SK-N-SH (cell line): ENCODE measurements at regions not wholly inside any gene's neighbourhood (a gene's known extent, or its start where the extent isn't known, plus 50 kb on each side); places are given as distances from the start of the nearest gene placed in this dataset.

Source experiments
- CTCF ChIA-PET: fragments of 300-600, 350-600 bp; formaldehyde crosslinking; extraction: SDS; loops from one replicate; lab custom pipeline; 2021; lab: Yijun Ruan, JAX
- POLR2A ChIA-PET: fragments of 350-600 bp; sonication (Branson Sonifier 250); formaldehyde crosslinking; extraction: SDS; loops from one replicate; lab custom pipeline; 2020; ENCODE audit warnings: antibody characterized with exemption, inconsistent platforms; lab: Yijun Ruan, JAX
- DNase-seq: peaks from one replicate; pipeline ENCODE4 v3.0.0; 2012
- H2AFZ ChIP-seq: fragments of 200-600 bp; sonication (generic); 2 replicates; pipeline ENCODE4 v1.8.1; 2016; ENCODE audit warnings: antibody characterized with exemption, mild to moderate bottlenecking, low read depth
- H3F3A ChIP-seq: fragments of 200-600 bp; sonication (generic); replicated peaks from 2 replicates; pipeline ENCODE3; 2016; ENCODE audit warnings: antibody characterized with exemption, mild to moderate bottlenecking; ENCODE audit not compliant: insufficient read depth
- H3K27ac ChIP-seq, 2 experiments: fragments of 200-500 bp in 1 of 2; fragments of 200-600 bp in 1 of 2; sonication (Bioruptor generic) in 1 of 2; sonication (generic), shearing (Covaris generic) in 1 of 2; 2 replicates each; pipeline versions ENCODE4 v1.5.1 to v1.6.1; 2014 to 2016; ENCODE audit warnings: low read depth in 2 of 2, inconsistent platforms in 1 of 2, low read length in 1 of 2, mild to moderate bottlenecking in 1 of 2, mixed read lengths in 1 of 2
- H3K27me3 ChIP-seq: fragments of 200-600 bp; sonication (generic), shearing (Covaris generic); 2 replicates; pipeline ENCODE4 v1.6.1; 2016; ENCODE audit warnings: mixed run types; ENCODE audit not compliant: insufficient read depth
- H3K36me3 ChIP-seq, 2 experiments: fragments of 200-500 bp in 1 of 2; fragments of 200-600 bp in 1 of 2; sonication (Bioruptor generic) in 1 of 2; sonication (generic) in 1 of 2; replicated peaks in 1 of 2; 2 replicates each; pipeline versions ENCODE3 to v1.5.1; 2014 to 2016; ENCODE audit warnings: low read length in 1 of 2, mild to moderate bottlenecking in 1 of 2; ENCODE audit not compliant: insufficient read depth in 2 of 2, control insufficient read depth in 1 of 2
- H3K4me1 ChIP-seq, 2 experiments: fragments of 200-500 bp in 1 of 2; fragments of 200-600 bp in 1 of 2; sonication (Bioruptor generic) in 1 of 2; sonication (generic), shearing (Covaris generic) in 1 of 2; 2 replicates each; pipeline versions ENCODE4 v1.5.1 to v1.6.1; 2014 to 2016; ENCODE audit warnings: low read depth in 1 of 2, low read length in 1 of 2, mixed run types in 1 of 2; ENCODE audit not compliant: insufficient read depth in 2 of 2, control insufficient read depth in 1 of 2
- H3K4me2 ChIP-seq: fragments of 200-600 bp; sonication (generic), shearing (Covaris generic); 2 replicates; pipeline ENCODE4 v1.6.1; 2017; ENCODE audit warnings: mixed run types
- H3K4me3 ChIP-seq, 2 experiments: fragments of 200-500 bp in 1 of 2; fragments of 200-600 bp in 1 of 2; sonication (Bioruptor generic) in 1 of 2; sonication (generic), shearing (Covaris generic) in 1 of 2; 2 replicates each; pipeline versions ENCODE4 v1.5.1 to v1.8.1; 2014 to 2016; ENCODE audit warnings: low read depth in 2 of 2, inconsistent platforms in 1 of 2, low read length in 1 of 2, mild to moderate bottlenecking in 1 of 2, mixed read lengths in 1 of 2, moderate library complexity in 1 of 2
- H3K79me2 ChIP-seq: fragments of 200-600 bp; sonication (generic); 2 replicates; pipeline ENCODE4 v1.8.1; 2017; ENCODE audit warnings: mild to moderate bottlenecking; ENCODE audit not compliant: insufficient read depth
- H3K9ac ChIP-seq: fragments of 200-600 bp; sonication (generic); 2 replicates; pipeline ENCODE4 v1.6.1; 2017; ENCODE audit warnings: mixed run types
- H3K9me2 ChIP-seq: fragments of 200-600 bp; sonication (generic); 2 replicates; pipeline ENCODE4 v1.6.1; 2017; ENCODE audit warnings: mixed run types
- H3K9me3 ChIP-seq: fragments of 200-600 bp; sonication (generic); 2 replicates; pipeline ENCODE4 v1.6.1; 2017; ENCODE audit warnings: mixed run types, mild to moderate bottlenecking, moderate library complexity
- H4K20me1 ChIP-seq: fragments of 200-600 bp; sonication (generic); 2 replicates; pipeline ENCODE4 v1.6.1; 2017; ENCODE audit warnings: mild to moderate bottlenecking, mixed run types; ENCODE audit not compliant: insufficient read depth
- CHD2 ChIP-seq: fragments of 150-350 bp; IDR thresholded peaks from 2 replicates; pipeline ENCODE4 v1.6.1; 2018; ENCODE audit warnings: low read length; ENCODE audit not compliant: partially characterized antibody
- EP300 ChIP-seq, 2 experiments: IDR thresholded peaks; 2 replicates each; pipeline versions ENCODE4 v1.4.0 to v1.6.1; 2012; ENCODE audit warnings: borderline replicate concordance in 1 of 2, low read depth in 1 of 2, low read length in 1 of 2
- RXRA ChIP-seq: IDR thresholded peaks from 2 replicates; pipeline ENCODE4 v1.4.0; 2012; ENCODE audit warnings: low read depth, mild to moderate bottlenecking, borderline replicate concordance
- SIN3A ChIP-seq: IDR thresholded peaks from 2 replicates; pipeline ENCODE4 v1.6.1; 2012; ENCODE audit warnings: low read depth, mild to moderate bottlenecking, low read length, moderate library complexity, borderline replicate concordance
- WGBS: methylation state at CpG from one replicate; pipeline ENCODE4 v1.1.6; 2017; ENCODE audit warnings: low lambda C conversion rate; 5-methylcytosine and 5-hydroxymethylcytosine counted together
- TF ChIP-seq, protein P1 (sequence below): fragments of 200-600 bp; sonication (generic); IDR thresholded peaks from 2 replicates; pipeline ENCODE4 v1.6.1; 2017; ENCODE audit warnings: antibody characterized with exemption, mild to moderate bottlenecking, moderate library complexity

DNA sequence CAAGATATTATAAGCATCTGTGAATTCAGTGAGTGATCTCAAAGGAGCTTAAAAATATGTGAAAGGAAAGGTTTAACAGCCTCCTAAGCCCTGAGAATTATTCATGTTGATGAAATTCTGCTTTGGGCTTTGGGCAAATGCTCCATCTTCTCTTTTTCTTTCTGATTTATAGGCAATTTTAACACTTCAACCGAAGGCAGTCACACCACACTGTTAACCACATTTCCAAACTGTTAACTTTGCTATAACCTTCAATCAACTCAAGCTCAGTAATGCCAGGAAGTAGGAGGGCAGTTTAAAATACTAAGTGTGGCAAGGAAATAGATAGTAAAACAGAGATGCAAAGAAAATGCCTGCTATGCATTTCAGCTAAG, 54.4 kb upstream of the NEK7 start:
- Histone ChIP-seq H3K9me3 (no peaks in the 10 kb centered on the region), H3K9ac (peak overlapping the region; percentile 59), H2AFZ (peak overlapping the region; percentile 80; the same call in 1 of the 2 replicates), H3K4me2 (peak overlapping the region; percentile 64), H3K36me3 (no peaks in the 10 kb centered on the region), H3K79me2 (no peaks in the 10 kb centered on the region), H3K9me2 (no peaks in the 10 kb centered on the region), H4K20me1 (no peaks in the 10 kb centered on the region), H3F3A (peaks cover 16% of the 10 kb centered on the region), H3K4me1 (peaks cover 4 to 5% of the 10 kb centered on the region in 2 experiments; a peak in 3 of 4 replicates)
- no peak for DNase-seq
- CTCF ChIA-PET: interaction anchor here (1.0 to 1.4 kb wide), 4 partner anchors 8 to 484 kb away, joined by 3 to 4 read pairs (median 3); no protein-coding TSS in a partner anchor
- no peak for TF ChIP-seq RXRA
- TF ChIP-seq EP300 (IDR thresholded peaks at IDR 0.05; ENCODE audit: borderline replicate concordance in 1 of 2, low read depth in 1 of 2, low read length in 1 of 2): 0 out of 4 replicates have a peak, but pooled peaks of 1 of the 2 experiments have one; percentile 10
- TF ChIP-seq, all 33 proteins: peak for 1
- POLR2A ChIA-PET: no interaction called here
- WGBS: 3% methylated on average over 1 of the region's 1 CpG
- no peaks in the 10 kb centered on the region for H3K27me3 ChIP-seq
- H3K4me3 ChIP-seq: peak overlapping the region in 1 of 2 experiments; percentile 14; a peak in 2 of 4 replicates
- H3K27ac ChIP-seq: peak overlapping the region; percentile 86 to 90

DNA sequence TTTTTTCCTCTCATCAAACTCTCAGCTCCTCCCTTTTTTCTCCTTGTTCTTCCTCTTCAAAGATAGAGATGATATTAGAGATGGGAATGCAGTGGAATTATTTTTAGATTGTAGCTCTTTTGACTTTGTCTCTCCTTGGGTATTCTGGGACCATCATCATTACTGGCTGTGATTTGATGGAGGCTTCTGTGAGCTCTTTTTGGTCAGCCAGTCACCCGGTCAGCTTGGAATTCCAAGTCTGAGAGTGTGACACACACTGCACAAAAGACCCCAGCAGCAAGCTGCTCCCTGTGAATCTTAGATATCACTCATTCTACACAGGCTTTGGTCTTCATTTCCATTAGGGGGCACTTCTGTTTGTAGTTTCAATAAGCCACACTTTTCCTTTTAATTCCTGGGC, 51.6 kb upstream of the NEK7 start:
- Histone ChIP-seq H3K4me2 (no peak overlapping the region), H3K4me3 (no peak overlapping the region), H3K36me3 (no peaks in the 10 kb centered on the region), H3K27me3 (no peaks in the 10 kb centered on the region), H3K9me2 (no peaks in the 10 kb centered on the region), H4K20me1 (no peaks in the 10 kb centered on the region), H3F3A (peaks cover 16% of the 10 kb centered on the region), H3K9ac (no peak overlapping the region), H3K9me3 (no peaks in the 10 kb centered on the region), H3K4me1 (peaks cover 4 to 5% of the 10 kb centered on the region in 2 experiments; a peak in 3 of 4 replicates), H3K79me2 (no peaks in the 10 kb centered on the region), H2AFZ (no peak overlapping the region), H3K27ac (no peak overlapping the region)
- ChIA-PET POLR2A (no interaction called here), CTCF (interaction anchor here (0.7 kb wide), 1 partner anchor 17 kb away, joined by 3 read pairs; no protein-coding TSS in a partner anchor)
- no peak for DNase-seq
- WGBS: 71% methylated on average over 1 of the region's 1 CpG
- no peak for TF ChIP-seq SIN3A

DNA sequence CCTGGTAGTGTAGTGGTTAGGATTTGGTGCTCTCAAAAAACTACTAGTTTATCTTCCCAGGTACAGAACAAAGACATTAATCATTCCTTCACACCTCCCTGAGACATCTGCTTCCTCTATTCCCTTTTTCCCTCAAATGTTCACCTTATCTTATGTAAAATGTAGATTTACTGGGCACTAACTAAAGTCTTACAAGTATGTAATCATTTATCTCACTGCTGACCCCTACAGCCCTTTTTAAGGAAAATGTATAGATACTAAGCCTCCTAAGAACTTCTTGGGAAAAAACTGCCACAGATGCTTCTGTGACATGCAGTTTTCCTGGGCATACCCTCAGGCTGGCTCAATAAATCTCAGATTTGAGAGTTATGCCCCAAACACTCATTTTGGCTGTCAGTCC, 50.8 kb upstream of the NEK7 start:
- Histone ChIP-seq H4K20me1 (no peaks in the 10 kb centered on the region), H3K4me1 (peaks cover 4 to 5% of the 10 kb centered on the region in 2 experiments; a peak in 3 of 4 replicates)
- POLR2A ChIA-PET: no interaction called here
- DNase-seq: no peak
- TF ChIP-seq, protein P1, sequence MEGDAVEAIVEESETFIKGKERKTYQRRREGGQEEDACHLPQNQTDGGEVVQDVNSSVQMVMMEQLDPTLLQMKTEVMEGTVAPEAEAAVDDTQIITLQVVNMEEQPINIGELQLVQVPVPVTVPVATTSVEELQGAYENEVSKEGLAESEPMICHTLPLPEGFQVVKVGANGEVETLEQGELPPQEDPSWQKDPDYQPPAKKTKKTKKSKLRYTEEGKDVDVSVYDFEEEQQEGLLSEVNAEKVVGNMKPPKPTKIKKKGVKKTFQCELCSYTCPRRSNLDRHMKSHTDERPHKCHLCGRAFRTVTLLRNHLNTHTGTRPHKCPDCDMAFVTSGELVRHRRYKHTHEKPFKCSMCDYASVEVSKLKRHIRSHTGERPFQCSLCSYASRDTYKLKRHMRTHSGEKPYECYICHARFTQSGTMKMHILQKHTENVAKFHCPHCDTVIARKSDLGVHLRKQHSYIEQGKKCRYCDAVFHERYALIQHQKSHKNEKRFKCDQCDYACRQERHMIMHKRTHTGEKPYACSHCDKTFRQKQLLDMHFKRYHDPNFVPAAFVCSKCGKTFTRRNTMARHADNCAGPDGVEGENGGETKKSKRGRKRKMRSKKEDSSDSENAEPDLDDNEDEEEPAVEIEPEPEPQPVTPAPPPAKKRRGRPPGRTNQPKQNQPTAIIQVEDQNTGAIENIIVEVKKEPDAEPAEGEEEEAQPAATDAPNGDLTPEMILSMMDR: peak; percentile 36
- no peak for TF ChIP-seq CHD2
- TF ChIP-seq, all 33 proteins: peak for 1
- CTCF ChIA-PET: no interaction called here
- Histone ChIP-seq H3K27ac (no peak overlapping the region), H3K79me2 (no peaks in the 10 kb centered on the region), H3K9ac (no peak overlapping the region), H3K9me3 (no peaks in the 10 kb centered on the region), H3K4me3 (no peak overlapping the region), H3K4me2 (no peak overlapping the region), H3K36me3 (no peaks in the 10 kb centered on the region), H2AFZ (no peak overlapping the region), H3K9me2 (no peaks in the 10 kb centered on the region), H3K27me3 (no peaks in the 10 kb centered on the region), H3F3A (peaks cover 16% of the 10 kb centered on the region)
